ENCODE measurements at regions not wholly inside any gene's neighbourhood (a gene's known extent, or its start where the extent isn't known, plus 50 kb on each side); places are given as distances from the start of the nearest gene placed in this dataset.

DNA sequence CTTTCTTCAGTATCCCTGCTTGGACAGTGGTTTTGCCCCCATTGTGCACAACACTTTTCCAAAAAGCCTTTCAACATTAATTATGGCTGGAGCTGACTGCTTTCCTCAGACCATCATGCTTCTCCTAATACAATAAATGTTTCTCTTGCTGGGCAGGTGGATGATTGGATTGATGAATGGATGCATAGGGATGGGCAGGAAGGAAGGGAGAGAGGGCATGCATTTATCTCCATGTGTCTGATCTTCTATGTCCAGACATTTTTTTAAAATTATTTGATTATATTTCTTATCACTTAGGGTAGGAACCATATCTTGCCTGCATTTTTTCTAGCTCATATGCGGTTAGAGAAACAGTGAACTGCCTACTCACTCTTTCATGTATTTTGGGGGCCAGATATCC, 218.5 kb downstream of the PRL start:
- TF ChIP-seq CTCF (IDR thresholded peaks at IDR 0.05; ENCODE audit: low read depth, low read length, missing input control): no peak
- TF ChIP-seq SP1 (IDR thresholded peaks at IDR 0.05): no peak
- TF ChIP-seq FOXA1 (IDR thresholded peaks at IDR 0.05): no peak
- no peak for TF ChIP-seq RAD21 (IDR thresholded peaks at IDR 0.05)
